NCI-H1694 (cell line): ENCODE measurements at regions not wholly inside any gene's neighbourhood (a gene's known extent, or its start where the extent isn't known, plus 50 kb on each side); places are given as distances from the start of the nearest gene placed in this dataset.
"Not testable (repeated sequence)": the region's sequence is repeated elsewhere in the genome, so short reads cannot be mapped to it uniquely, and the experiment has no call there.

Source experiments
- DNase-seq: peaks from one replicate; lab custom pipeline; 2025; lab: John Stamatoyannopoulos, UW

DNA sequence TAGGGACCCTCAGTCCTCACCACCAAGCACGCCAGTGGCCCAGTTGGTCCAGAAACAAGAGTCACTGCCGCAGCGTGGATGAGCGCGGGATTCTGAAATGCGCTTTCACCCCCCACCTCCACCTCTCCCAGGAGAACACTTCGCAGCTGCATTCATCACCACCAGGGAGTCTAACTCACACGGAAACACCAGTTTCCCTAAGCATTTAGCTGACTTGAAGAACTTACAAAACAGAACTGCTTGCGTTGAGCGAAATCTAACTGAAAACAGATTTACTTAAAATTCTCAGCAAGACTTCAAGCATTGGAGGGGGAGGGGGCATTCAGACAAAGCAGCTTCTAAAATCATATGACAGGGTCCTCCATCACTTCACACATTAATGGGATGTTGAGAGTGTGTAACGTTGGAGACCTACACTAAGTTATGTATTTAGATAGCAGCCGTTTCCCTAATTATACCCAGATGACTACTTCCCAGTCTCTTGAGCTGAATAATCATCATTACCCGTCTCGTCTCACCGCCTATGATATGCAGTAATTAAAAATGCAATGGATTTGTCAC is 258.2 kb upstream of the IRS2 start:
- no peak for DNase-seq

DNA sequence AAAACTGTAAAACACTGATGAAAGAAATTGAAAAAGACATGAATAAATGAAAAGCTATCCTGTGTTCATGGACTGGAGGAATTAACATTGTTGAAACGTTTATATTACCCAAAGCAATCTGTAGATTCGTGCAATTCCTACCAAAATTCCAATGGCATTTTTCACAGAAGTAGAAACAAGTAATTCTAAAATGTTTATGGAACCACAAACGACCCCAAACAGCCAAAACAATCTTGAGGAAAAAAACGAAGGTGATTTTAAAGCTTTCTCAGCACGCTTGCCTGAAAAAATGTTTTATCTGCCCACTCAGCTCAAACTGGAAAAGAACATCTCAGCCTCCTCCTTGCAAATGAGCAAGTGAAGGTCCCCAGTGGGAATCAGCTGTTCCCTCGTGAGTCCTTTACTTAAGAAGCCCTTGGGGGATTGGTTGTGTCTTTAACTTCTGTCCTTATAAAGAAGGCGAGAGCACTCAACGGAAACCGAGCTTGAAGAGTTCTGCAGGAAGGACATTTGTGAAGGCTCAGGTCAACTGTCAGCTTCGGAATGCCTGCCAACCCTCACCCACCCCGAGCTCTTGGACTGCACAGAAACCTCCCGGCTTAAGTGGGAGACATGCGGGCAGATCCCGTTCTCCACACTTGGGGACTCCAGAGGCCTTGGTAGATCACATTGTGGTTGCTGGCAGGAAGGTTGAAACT is 256.0 kb upstream of the IRS2 start:
- no peak for DNase-seq

GRCh38 chr13:110041638-110042037 is 255.3 kb upstream of the IRS2 start:
- DNase-seq, result not testable (repeated sequence)

DNA sequence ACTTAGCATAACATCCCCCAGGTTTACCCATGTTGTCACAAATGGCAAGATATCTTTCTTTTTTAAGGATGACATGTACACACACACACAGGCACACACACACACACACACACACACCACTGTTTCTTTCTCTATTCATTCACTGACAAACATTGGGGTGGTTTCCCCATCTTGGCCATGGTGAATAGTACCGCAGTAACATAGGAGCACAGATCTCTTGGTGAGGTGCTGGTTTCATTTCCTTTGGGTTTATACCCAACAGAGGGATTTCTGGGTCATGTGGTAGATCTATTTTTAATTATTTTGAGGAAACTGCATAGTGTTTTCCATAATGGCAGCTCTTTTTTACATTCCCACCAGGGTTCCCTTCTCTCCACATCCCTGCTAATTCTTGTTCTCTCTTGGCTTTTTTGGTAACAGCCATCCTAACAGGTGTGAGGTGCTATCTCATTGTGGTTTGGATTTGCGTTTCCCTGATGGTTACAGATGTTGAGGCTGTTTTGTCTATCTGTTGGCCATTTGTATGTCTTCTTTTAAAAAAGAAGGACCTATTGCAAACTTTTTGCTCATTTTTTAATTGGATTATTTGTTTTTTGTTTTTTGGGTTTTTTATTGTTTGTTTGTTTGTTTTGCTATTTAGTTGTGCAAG is 251.7 kb upstream of the IRS2 start:
- no peak for DNase-seq

- DNase-seq, result no peak
Measured at GRCh38 chr13:110036060-110036459, 249.7 kb upstream of the IRS2 start.

DNA sequence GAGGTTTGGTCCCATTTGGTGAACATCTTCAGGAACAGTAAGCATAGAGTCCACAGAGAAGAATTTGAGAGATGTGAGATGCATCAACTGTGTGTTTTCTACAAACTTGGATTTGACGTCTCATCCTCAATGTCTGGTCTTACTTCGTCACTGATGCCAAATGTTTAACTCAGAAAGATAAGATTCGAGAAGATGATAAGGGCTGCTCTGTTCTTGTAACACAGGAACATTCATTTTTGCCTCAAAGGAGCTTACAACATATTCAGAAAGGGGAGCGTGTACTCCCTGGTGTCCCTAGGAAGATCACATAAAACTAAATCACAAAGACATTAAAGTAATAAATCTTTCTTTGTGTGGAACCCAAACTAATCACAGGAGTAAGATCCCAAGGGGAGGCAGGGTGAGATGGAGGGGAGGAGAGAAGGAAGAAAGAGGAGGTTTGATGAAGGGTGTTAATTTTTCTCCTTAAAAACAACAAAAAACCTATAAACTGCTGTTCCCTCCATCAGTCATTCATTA is 247.7 kb upstream of the IRS2 start:
- DNase-seq, result no peak

DNA sequence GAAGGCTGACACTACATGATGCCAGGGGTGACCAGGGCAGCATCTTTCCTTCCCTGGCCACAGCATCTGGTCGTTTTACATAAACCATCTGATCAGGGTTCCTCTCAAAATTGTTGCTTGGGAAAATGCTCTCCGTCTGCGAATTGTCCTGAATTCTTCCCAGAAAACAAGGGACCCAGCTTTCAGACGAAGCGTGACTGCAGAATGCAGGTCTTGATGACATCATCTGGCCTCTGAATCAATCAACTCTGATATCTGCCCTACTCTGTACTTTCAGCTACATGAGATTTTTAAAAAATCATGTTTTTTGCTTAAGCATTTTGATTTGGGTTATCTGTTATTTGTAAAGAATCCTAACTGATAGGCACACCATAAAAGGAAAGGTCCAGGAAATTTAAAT is 246.6 kb upstream of the IRS2 start:
- DNase-seq, result no peak

- no peak for DNase-seq
Measured at GRCh38 chr13:110030394-110030928, 244.1 kb upstream of the IRS2 start.

DNA sequence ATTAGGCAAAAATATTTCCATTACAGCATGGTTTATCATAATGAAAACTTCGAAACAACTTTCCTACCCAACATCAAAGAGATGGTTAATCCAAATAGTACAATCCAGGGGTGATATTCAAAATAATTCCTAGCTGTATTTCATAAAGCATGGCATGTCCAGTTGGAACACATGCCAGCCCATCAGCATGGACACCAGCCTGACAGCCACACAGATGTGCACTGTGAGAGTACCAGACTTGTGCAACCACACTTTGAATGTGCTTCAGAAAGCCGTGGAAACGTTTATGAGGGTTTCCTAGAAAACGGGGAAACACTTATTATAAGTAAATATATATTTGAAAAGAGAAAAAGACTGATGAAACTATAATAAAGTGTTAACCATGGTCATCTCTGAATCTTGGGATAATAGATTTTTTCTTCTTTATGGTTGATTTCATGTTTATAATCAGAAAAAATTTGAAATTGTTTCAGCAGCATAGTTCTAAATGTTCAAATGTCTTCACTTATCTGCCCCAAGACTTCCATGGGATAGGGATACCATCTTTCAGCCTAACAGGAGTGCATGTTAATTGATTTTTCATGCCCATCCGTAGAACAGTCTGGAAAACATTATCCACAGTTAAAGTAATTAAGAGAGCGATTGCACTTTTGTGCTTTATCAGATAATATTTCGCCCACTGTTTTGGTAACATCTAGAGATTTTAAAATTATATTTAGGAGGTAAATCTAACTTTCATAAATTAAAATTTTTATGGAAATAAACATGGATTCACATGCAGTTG is 242.6 kb upstream of the IRS2 start:
- no peak for DNase-seq

- DNase-seq, result no peak
Measured at GRCh38 chr13:110028311-110028710, 241.9 kb upstream of the IRS2 start.

- no peak for DNase-seq
Measured at GRCh38 chr13:110027470-110028240, 241.3 kb upstream of the IRS2 start.

GRCh38 chr13:110024645-110024980 is 238.2 kb upstream of the IRS2 start:
- DNase-seq, result no peak

DNA sequence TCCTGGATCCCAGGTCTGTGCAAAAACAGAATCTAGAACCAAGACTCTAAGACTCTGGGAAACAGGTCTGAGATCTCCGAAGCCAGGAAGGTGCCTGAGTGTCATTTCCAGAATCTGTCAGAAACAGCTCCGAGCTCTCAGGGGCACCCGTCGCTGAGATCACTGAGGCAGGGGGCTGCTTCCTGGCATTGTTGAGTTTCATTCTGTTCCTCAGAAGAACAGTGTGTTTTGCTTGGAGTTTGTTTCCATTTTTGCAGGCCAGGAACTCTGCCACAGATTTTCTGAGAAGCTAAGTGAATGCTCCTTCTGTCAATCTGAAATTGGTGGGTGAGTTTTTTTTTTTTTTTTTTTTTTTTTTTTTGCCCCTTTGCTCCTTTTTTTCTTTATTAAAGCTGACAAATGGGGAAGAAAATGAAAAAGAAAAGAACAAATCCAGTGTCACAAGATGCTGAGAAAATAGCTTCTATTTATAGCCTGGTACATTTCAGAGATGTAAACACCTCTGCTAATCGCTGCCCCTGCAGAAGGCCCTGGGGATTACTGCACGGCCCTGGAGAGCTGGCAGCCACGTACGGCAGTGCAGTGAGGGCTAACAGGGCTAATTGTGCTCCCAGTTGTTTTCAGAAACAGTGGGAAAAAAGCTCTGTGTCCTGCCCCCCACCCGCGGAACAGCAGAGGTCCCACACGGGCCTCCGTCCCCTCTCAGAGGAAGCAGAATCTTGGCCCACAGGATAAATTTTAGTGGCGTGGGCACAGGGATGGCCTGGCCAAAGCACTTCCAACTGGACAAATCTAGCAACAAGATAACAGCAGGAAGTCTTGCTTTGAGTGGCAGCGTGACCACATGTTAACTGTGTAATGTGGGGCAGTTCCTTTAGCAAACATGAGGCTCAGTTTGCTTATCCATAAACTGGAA is 237.6 kb upstream of the IRS2 start:
- DNase-seq, result no peak

DNA sequence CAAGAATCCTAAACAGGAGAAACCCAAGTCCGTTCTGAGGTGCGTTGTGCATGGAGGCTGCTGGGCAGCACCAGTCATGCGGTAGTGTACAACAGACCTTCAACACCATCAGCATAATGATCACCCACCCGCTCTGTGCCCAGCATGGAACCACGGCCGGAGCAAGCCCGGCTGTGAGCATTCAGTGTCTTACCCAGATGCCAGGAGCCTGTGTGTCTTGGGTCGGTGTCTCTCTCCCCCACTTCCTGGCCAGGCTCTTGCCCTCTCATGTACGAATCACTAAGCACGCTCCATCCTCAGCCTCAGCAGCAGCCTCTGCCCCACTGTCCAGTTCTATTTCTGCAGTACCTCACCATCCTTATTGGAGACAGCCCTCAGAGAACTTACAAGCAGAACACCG is 231.6 kb upstream of the IRS2 start:
- no peak for DNase-seq

- no peak for DNase-seq
Measured at GRCh38 chr13:110017379-110017778, 231.0 kb upstream of the IRS2 start.

DNA sequence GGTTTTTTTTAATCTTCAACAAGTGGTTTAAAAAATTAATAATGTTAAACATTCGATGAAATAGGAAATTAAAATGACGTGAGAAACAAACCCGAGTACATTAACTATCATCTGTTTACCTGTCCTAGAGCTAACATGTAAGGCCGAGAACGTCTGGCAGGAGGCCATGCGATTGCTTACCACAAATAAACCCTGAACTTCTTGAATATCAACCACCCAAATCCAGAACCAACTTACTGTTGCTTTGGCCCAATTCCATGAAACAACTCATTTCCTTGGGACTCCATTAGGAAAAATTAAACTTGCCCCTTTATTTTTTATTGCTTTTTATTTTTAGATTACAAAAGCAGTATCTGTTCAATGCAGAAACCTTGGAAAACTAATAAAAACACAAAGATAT is 228.9 kb upstream of the IRS2 start:
- DNase-seq, result no peak

DNA sequence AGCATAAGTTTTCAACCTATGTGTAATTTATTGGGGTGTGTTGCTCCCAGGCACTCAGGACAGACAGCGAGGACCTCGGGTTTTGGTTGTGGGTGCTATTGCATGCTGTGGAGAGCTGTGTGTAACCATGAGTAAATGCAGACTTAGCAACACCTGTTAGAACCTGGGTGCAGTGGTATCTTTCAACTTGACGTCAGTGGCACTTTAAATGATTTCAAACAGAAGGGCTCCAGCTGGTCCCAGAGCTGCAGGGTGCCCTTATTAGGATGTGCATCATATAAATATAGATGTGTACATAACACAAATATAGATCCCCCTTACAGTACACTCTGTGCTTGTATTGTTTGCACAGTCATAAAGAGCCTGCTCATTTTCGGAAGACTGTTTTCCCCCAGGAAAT is 228.3 kb upstream of the IRS2 start:
- DNase-seq, result no peak

DNA sequence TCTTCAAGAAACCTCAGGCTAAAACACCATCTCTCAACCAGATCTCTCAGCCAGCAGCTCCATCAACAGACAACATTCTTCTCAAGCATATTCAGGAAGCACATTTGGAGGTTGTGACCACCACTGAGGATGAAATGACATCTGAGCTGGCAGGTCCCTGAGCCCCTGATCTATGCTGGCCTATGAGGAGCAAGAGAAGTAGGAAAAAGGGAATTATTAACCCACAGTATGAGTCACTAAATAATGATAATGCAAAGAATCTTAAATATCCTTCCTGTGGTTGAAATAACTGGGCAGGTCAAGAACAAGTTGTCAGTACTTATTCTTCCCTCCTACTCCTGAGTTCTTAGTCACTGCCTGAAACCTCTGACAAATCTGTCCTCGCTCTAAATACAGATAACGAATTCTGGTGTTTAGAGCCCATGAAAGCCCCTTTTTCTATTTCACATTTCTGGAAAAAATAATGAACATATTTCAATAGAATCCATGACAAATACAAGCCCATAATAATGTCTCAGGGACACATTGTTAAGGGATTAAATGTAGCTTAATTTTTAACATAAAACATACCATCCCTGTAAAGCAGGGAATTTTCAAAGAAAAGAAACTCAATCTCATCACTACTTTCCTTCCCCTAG is 225.8 kb upstream of the IRS2 start:
- DNase-seq, result no peak

- no peak for DNase-seq
Measured at GRCh38 chr13:110010404-110011138, 224.2 kb upstream of the IRS2 start.
